NCI-H69 (cell line): ENCODE measurements at regions not wholly inside any gene's neighbourhood (a gene's known extent, or its start where the extent isn't known, plus 50 kb on each side); places are given as distances from the start of the nearest gene placed in this dataset.
"Not testable (repeated sequence)": the region's sequence is repeated elsewhere in the genome, so short reads cannot be mapped to it uniquely, and the experiment has no call there.

Source experiments
- DNase-seq: peaks from one replicate; lab custom pipeline; 2025; lab: John Stamatoyannopoulos, UW

DNA sequence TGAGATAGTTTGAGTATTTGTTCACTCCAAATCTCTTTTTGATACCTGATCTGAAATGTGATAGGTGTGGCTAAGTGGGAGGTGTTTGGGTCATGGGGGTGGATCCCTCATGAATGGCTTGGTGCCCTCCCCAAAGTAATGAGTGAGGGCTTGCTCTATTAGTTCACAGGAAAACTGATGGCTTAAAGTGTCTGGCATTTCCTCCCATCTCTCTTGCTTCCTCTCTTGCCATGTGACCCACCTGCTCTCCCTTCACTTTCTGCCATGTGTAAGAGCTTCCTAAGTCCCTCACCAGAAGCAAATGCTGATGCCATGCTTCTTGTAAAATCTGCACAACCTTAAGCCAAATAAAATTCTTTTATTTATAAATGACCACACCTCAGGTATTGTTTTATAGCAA is 61.1 kb downstream of the MAD2L1 start:
- DNase-seq = no peak

GRCh38 chr4:120005076-120005475 is 61.6 kb downstream of the MAD2L1 start:
- DNase-seq = no peak

GRCh38 chr4:120004054-120004453 is 62.6 kb downstream of the MAD2L1 start:
- DNase-seq = no peak

DNA sequence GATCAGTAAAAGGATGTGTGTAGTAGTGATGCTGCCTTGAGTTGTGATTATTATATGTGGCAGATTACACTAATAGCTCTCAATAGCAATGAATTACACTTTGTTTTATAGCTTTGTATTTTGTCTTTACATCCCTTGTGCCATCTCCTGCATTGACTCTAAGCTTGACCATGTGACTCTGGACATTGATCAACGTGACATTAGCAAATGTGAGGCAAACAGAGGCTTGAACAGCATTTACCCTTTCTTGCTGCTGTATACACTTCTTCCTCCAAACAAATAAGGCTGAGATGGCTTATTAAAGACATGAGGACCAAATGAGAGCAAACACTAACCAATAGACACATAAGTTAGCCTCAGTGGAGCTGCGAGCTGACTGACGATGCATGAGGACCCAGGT is 63.5 kb downstream of the MAD2L1 start:
- DNase-seq = no peak

DNA sequence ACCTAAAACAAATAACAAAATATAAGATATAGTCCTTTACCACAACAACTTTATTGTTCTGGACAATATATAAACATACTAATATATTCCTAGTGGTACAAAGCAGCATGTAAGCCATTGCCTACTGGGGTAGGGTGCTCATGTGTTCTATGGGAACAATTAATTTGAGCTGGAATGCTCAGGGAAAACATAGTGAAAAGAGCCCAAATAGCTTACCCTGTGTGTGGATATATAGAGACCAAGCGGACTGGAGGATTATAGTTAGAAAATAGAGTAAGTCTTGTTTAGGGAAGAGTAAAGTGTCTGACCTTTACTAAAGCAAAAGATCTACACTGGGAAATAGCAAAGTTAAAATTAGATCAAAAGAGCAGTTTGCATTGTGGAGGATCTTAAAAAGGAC is 64.8 kb downstream of the MAD2L1 start:
- peak; percentile 12 for DNase-seq

DNA sequence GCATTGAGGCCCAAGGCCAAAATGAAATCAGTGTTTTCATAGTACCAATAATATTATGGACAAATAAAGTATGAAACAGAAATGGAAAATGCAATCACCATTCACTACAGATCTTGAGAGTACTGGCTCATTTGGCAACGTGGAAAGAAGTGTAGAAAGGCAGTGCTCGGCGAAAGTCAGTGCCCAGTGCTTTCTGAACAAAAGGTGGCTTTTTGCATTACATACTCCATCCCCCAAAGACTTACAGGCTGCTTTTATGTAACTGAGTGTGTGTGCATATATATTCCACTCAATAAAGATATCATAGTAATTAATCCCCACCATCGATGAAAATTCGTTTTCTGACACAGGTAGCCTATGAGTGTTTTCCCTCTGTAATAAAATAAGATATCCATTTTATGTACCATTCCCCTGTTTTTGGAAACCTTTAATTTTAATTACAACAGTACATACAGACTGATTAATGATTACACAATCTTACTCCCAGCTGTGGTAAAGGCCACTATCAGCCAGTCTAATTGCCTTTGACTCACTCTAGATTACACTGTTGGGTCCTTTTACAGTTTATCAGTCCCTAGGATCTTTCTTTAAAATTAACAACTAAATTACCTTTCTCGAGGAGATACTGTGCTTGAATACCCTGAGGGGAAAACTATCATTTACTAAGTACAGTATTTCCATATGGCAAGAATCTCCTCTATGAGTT is 65.9 kb downstream of the MAD2L1 start:
- peak; percentile 93 for DNase-seq

DNA sequence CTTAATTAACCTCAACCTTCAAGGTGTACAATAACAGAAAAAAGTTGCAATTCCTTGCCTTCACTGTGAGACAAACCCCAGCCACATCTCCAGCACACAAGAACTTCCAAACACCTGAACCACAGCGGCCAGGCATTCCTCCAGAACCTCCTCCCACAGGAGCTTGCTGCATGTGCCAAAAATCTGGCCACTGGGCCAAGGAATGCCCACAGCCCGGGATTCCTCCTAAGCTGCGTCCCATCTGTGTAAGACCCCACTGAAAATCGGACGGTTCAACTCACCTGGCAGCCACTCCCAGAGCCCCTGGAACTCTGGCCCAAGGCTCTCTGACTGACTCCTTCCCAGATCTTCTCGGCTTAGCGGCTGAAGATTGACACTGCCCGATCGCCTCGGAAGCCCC is 70.6 kb downstream of the MAD2L1 start:
- not testable (repeated sequence) for DNase-seq

- peak; percentile 2 for DNase-seq
Observed at GRCh38 chr4:119984996-119985395, 81.7 kb downstream of the MAD2L1 start.

- no peak for DNase-seq
Observed at GRCh38 chr4:119982756-119983155, 83.9 kb downstream of the MAD2L1 start.

GRCh38 chr4:119980456-119980855 is 86.2 kb downstream of the MAD2L1 start:
- DNase-seq = peak; percentile 23

DNA sequence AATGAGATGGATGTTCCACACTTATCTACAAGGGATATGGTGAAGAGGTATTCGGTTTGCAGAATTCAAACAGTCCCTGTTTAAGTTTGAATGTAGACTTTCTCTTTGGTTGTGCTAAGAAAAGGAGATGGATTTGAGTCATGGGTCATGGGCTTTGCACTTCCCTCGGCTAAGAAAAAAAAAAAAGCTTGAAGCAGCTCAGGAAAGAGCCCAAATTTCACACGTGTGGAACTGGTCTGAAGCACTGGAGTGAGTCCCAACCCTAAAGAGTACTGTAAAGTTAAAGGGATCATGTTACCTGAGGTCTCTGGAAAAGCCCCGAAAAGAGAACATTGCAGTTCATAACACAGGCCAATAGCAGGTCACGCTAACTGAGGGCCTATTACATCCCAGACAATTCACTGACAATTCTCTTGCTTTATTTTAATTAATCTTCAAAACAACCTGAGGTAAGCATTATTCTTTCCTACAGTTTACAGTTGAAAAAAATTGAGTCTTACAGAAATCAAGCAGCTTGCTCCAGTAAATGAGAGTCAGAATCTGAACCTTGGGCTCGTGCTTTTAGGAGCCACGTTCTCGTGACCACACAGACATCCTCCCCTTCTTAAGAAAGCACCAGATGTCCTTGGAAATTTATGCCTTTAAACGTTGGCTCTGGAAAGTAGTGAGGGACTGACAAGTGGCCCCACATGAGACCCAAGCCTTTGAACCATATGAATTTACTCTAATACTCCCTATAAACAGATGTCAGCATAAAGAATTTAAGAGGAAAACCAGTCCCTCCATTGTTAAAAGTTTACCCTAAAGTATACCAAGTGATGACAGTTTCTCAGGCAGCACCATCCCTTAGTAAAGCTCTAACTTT is 89.3 kb downstream of the MAD2L1 start:
- DNase-seq = peak; percentile 6

DNA sequence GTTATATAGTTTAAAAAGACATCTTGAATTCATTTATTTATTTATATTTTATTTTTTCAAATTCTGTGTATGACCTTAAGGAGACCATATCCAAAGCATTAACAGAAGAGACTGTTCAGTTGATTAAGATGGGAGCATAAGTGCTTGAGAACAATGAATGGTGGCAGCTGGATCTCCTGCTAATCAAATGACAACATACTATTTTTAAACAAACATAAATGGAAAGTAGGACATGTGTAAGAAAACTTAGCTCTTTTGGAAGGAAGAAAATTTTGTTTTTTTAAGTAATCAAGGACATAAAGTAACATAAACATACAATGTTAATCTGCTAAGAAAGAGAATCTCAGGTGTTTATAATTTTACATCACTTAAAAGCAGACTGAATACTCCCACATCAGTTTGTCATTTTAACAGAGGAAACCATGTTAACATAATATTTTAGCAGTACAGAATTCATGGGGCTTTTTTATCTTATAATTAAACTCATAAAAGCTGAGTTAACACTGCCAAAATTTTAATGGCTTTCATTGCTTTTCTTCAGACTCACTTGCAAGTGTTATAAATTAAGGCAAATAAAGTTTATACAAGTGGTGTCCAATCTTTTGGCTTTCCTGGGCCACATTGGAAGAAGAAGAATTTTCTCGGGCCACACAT is 95.1 kb downstream of the MAD2L1 start:
- peak; percentile 17 for DNase-seq

- no peak for DNase-seq
Observed at GRCh38 chr4:119962631-119963030, 104.0 kb downstream of the MAD2L1 start.

GRCh38 chr4:119958983-119959382 is 107.7 kb downstream of the MAD2L1 start:
- no peak for DNase-seq

DNA sequence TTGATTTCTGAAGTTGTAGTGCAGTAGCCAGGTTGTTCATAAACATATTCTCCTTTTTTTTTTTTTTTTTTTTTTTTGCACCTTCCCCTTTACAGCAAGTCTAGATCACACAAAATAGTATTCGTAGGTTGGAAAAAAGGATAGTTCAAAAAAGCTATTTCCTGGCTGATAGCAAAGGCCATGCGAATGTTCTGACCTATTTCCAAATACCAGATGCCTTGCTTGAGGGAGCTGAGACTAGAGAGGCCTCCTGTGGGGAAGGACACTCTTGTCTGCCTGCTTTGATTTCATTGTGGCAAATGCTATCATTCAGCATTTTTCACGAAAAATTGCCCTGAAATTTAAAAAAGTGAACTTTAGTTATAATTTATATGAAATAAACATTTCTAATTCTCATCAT is 111.4 kb downstream of the MAD2L1 start:
- no peak for DNase-seq

- DNase-seq = not testable (repeated sequence)
Observed at GRCh38 chr4:119954487-119954886, 112.2 kb downstream of the MAD2L1 start.

DNA sequence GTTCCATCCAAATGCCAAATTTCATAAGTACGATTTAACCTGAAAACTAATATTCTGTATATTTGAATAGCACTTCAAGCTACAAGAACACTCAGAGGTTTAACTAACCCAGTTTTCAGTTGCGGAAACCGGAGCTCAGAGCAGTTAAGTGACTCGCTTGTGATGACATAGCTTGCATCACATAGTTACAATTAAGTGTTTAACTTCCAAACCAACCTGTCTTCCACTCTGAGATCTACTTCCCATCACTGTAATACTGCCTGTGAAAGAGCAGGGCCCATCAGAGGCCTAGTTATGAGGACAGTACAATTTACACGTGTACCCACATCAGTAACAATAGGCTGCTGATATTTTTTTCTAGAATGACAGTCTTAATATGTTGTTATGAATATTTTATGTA is 120.3 kb downstream of the MAD2L1 start:
- no peak for DNase-seq

GRCh38 chr4:119942806-119943205 is 123.8 kb downstream of the MAD2L1 start:
- DNase-seq = no peak

- DNase-seq = no peak
Observed at GRCh38 chr4:119940557-119940956, 126.1 kb downstream of the MAD2L1 start.

- no peak for DNase-seq
Observed at GRCh38 chr4:119939071-119939995, 127.3 kb downstream of the MAD2L1 start.

- peak; percentile 20 for DNase-seq
Observed at GRCh38 chr4:119937746-119938145, 128.9 kb downstream of the MAD2L1 start.

DNA sequence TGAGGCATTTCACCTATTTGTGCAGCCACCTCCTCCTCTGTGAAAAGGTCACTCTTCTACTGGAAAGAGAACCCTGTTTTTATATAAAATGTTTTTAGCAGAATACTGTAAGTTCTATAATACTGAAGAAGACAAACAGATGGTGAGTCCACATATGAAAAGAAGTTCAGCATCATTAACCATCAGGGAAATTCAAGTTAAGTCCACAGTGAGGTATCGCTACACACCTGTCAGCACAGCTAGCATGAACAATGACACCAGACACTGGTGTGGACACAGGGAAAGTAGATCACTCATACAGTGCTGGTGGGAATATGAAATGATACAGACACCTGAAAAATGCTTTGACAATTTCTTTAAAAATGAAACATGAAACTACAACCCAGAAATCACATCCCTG is 133.0 kb downstream of the MAD2L1 start:
- peak; percentile 94 for DNase-seq
